SU-DHL-6 (cell line): ENCODE measurements at regions not wholly inside any gene's neighbourhood (a gene's known extent, or its start where the extent isn't known, plus 50 kb on each side); places are given as distances from the start of the nearest gene placed in this dataset.

Experiments used
- H2AFZ ChIP-seq: fragments of 200-600 bp; sonication (generic); 2 replicates; pipeline ENCODE4 v1.6.1; 2014; ENCODE audit warnings: low read depth, mild to moderate bottlenecking, moderate library complexity, mixed read lengths, antibody characterized with exemption, low read length; ENCODE audit not compliant: severe bottlenecking
- H3F3A ChIP-seq: fragments of 200-600 bp; shearing (Covaris generic); 2 replicates; pipeline ENCODE4 v1.6.0; 2016; ENCODE audit warnings: antibody characterized with exemption, mild to moderate bottlenecking; ENCODE audit not compliant: insufficient read depth
- H3K27ac ChIP-seq: fragments of 200-600 bp; sonication (generic); 2 replicates; pipeline ENCODE4 v1.5.1; 2016; ENCODE audit warnings: low read depth, mild to moderate bottlenecking, low read length, moderate library complexity, mixed read lengths
- H3K27me3 ChIP-seq: fragments of 200-600 bp; sonication (generic), shearing (Covaris generic); 2 replicates; pipeline ENCODE4 v1.6.0; 2014; ENCODE audit warnings: mild to moderate bottlenecking, low read length
- H3K36me3 ChIP-seq: fragments of 200-600 bp; sonication (generic); 2 replicates; pipeline ENCODE4 v1.6.1; 2014; ENCODE audit warnings: mild to moderate bottlenecking, low read length, mixed read lengths
- H3K4me2 ChIP-seq: fragments of 300-600, 200-600 bp; shearing (Covaris generic), sonication (generic); 2 replicates; pipeline ENCODE4 v1.6.0; 2014; ENCODE audit warnings: low read length, low read depth, mild to moderate bottlenecking; ENCODE audit not compliant: poor library complexity, severe bottlenecking
- H3K4me3 ChIP-seq: fragments of 200-600 bp; sonication (generic); 2 replicates; pipeline ENCODE4 v1.5.1; 2014; ENCODE audit warnings: antibody characterized with exemption, low read length, mild to moderate bottlenecking, mixed read lengths; ENCODE audit not compliant: insufficient read depth, poor library complexity, severe bottlenecking
- H3K79me2 ChIP-seq: fragments of 200-600 bp; sonication (generic); 2 replicates; pipeline ENCODE4 v1.6.1; 2014; ENCODE audit warnings: mild to moderate bottlenecking, low read length, moderate library complexity; ENCODE audit not compliant: insufficient read depth
- H3K9ac ChIP-seq: fragments of 200-600 bp; sonication (generic); 2 replicates; pipeline ENCODE4 v1.7.0; 2014; ENCODE audit warnings: mild to moderate bottlenecking, low read length
- H3K9me2 ChIP-seq: fragments of 200-600 bp; sonication (generic); replicated peaks from 2 replicates; pipeline ENCODE4 v1.6.1; 2014; ENCODE audit warnings: low read length; ENCODE audit not compliant: insufficient read depth
- H3K9me3 ChIP-seq: fragments of 200-600 bp; sonication (generic); 2 replicates; pipeline ENCODE4 v1.6.1; 2014; ENCODE audit warnings: low read length, mixed read lengths; ENCODE audit not compliant: insufficient read depth
- H4K20me1 ChIP-seq: fragments of 200-600 bp; sonication (generic); 2 replicates; pipeline ENCODE4 v1.6.1; 2014; ENCODE audit warnings: low read depth, mild to moderate bottlenecking, antibody characterized with exemption, low read length, moderate library complexity, mixed read lengths
- EZH2phosphoT487 ChIP-seq: fragments of 200-600 bp; sonication (generic), shearing (Covaris generic); conservative IDR thresholded peaks from 2 replicates; pipeline ENCODE4 v1.6.1; 2018; ENCODE audit warnings: mild to moderate bottlenecking, antibody characterized with exemption, low read length, moderate library complexity, mixed read lengths
- TF ChIP-seq, protein P1 (sequence below): fragments of 200-600 bp; sonication (generic); IDR thresholded peaks from one replicate; pipeline ENCODE4 v1.5.1; 2017; ENCODE audit warnings: antibody characterized with exemption, mild to moderate bottlenecking, low read length, moderate library complexity; ENCODE audit not compliant: insufficient read depth, poor library complexity, severe bottlenecking

DNA sequence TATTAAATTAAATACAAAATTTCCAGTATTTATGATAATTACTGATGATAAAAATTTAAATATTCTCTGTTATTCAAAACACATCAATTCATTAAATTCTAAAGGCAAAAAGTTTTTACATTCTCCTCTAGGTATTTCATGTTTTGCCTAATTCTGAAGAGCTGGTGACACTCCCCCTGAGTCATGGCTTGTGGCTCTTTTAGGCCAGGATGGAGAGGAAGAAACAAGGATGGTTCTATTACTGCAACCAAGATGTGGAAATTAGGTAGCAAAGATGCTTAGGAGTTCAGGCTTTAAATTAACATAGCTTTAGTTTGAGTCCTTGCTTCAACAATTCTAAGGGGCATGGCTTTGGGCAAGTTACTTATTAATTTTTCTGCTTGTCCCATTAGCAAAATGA is 1295.8 kb downstream of the EFNA5 start:
- H3K79me2 ChIP-seq, result no peaks in the 10 kb centered on the region
- H3K36me3 ChIP-seq, result no peaks in the 10 kb centered on the region
- no peak overlapping the region for H3K4me2 ChIP-seq
- no peak overlapping the region for H3K9ac ChIP-seq
- no peak overlapping the region for H2AFZ ChIP-seq
- no peak overlapping the region for H3K4me3 ChIP-seq
- H3F3A ChIP-seq, result no peaks in the 10 kb centered on the region
- H3K9me2 ChIP-seq, result no peaks in the 10 kb centered on the region
- no peaks in the 10 kb centered on the region for H3K9me3 ChIP-seq
- H3K27me3 ChIP-seq, result no peaks in the 10 kb centered on the region
- TF ChIP-seq, protein P1, sequence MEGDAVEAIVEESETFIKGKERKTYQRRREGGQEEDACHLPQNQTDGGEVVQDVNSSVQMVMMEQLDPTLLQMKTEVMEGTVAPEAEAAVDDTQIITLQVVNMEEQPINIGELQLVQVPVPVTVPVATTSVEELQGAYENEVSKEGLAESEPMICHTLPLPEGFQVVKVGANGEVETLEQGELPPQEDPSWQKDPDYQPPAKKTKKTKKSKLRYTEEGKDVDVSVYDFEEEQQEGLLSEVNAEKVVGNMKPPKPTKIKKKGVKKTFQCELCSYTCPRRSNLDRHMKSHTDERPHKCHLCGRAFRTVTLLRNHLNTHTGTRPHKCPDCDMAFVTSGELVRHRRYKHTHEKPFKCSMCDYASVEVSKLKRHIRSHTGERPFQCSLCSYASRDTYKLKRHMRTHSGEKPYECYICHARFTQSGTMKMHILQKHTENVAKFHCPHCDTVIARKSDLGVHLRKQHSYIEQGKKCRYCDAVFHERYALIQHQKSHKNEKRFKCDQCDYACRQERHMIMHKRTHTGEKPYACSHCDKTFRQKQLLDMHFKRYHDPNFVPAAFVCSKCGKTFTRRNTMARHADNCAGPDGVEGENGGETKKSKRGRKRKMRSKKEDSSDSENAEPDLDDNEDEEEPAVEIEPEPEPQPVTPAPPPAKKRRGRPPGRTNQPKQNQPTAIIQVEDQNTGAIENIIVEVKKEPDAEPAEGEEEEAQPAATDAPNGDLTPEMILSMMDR, result no peak
- no peak for TF ChIP-seq EZH2phosphoT487
- H3K27ac ChIP-seq, result no peak overlapping the region
- H4K20me1 ChIP-seq, result no peaks in the 10 kb centered on the region

DNA sequence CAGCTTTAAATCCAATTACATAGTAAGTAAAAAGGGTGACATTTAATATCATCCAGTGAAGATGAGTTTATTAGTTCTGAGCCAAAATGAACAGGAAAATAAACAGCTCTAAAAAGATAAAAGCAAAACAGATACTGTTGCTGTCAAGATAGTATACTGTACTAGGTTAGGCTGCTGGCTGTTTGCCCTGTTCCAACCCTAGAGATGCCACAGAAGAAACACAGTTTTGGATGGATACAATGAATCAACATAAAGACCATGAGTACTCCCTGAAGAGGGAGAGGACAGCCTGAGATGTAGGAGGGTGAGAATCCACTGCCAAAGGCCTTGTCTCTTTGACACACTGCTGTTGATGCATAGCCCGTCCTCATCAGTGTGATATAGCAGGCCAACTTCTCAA is 1302.7 kb downstream of the EFNA5 start:
- Histone ChIP-seq H4K20me1 (no peaks in the 10 kb centered on the region), H3K27me3 (no peaks in the 10 kb centered on the region), H3K4me2 (no peak overlapping the region), H3F3A (no peaks in the 10 kb centered on the region), H3K27ac (no peak overlapping the region), H3K36me3 (no peaks in the 10 kb centered on the region), H3K4me3 (no peak overlapping the region), H3K9me3 (no peaks in the 10 kb centered on the region), H3K79me2 (no peaks in the 10 kb centered on the region), H3K9ac (no peak overlapping the region), H3K9me2 (no peaks in the 10 kb centered on the region), H2AFZ (no peak overlapping the region)
- no peak for TF ChIP-seq EZH2phosphoT487
- TF ChIP-seq, protein P1, result no peak

DNA sequence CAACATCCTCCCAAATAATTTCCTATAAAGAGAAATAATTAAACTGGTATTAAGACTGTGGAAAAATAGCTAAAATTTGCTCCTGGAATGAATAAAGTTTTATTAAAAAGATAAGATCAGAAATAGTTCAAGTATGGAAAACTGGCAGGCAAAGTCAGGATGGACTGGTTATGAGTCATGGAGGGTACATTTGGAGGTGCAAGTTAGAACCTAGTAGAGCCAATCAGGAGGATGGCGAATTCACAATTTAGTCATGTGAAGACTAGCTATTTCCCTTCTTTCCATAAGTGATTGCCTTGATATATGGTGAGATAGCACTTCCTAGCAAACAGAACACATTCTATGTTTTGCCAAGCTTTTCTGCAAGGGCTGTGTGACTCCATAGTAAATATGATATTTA is 1303.5 kb downstream of the EFNA5 start:
- H3K79me2 ChIP-seq, result no peaks in the 10 kb centered on the region
- H3K4me3 ChIP-seq, result no peak overlapping the region
- H3K9ac ChIP-seq, result no peak overlapping the region
- H3K27ac ChIP-seq, result no peak overlapping the region
- no peak overlapping the region for H3K4me2 ChIP-seq
- H3K27me3 ChIP-seq, result no peaks in the 10 kb centered on the region
- no peaks in the 10 kb centered on the region for H3K9me2 ChIP-seq
- H3F3A ChIP-seq, result no peaks in the 10 kb centered on the region
- no peak overlapping the region for H2AFZ ChIP-seq
- no peaks in the 10 kb centered on the region for H4K20me1 ChIP-seq
- H3K36me3 ChIP-seq, result no peaks in the 10 kb centered on the region
- no peaks in the 10 kb centered on the region; the same call in 1 of the 2 replicates for H3K9me3 ChIP-seq
- TF ChIP-seq EZH2phosphoT487, result no peak
- TF ChIP-seq, protein P1, result no peak
